K562 (cell line): ENCODE measurements at regions not wholly inside any gene's neighbourhood (a gene's known extent, or its start where the extent isn't known, plus 50 kb on each side); places are given as distances from the start of the nearest gene placed in this dataset.

Experiments
- GABPB2 ChIP-seq: fragments of 250-450 bp; sonication (Bioruptor Pico); conservative IDR thresholded peaks from 2 replicates; pipeline ENCODE4 v1.5.1; 2021; ENCODE audit warnings: mild to moderate bottlenecking
- KLF6 ChIP-seq: fragments of 250-450 bp; sonication (Bioruptor Pico); IDR thresholded peaks from 2 replicates; pipeline ENCODE4 v1.4.0; 2020; ENCODE audit warnings: mild to moderate bottlenecking, moderate library complexity, borderline replicate concordance
- PBX2 ChIP-seq, 2 experiments: IDR thresholded peaks in 1 of 2; conservative IDR thresholded peaks in 1 of 2; 2 replicates each; pipeline ENCODE4 v1.6.1; 2016; ENCODE audit warnings: low read depth in 2 of 2, mild to moderate bottlenecking in 1 of 2, missing compliant biosample characterization in 1 of 2, missing genetic modification characterization in 1 of 2, moderate library complexity in 1 of 2
- PTTG1 ChIP-seq: fragments of 450-650 bp; IDR thresholded peaks from 2 replicates; pipeline ENCODE4 v1.6.1; 2016; ENCODE audit warnings: low read depth, mild to moderate bottlenecking, missing genetic modification characterization, missing compliant biosample characterization
- SIX5 ChIP-seq, 2 experiments: IDR thresholded peaks; 2 replicates each; pipeline ENCODE4 v1.6.1; 2011; ENCODE audit warnings: low read length in 2 of 2, borderline replicate concordance in 1 of 2, low read depth in 1 of 2, mild to moderate bottlenecking in 1 of 2, moderate library complexity in 1 of 2; ENCODE audit not compliant: insufficient read depth in 1 of 2
- SMAD3 ChIP-seq: fragments of 450-650 bp; formaldehyde crosslinking; conservative IDR thresholded peaks from 2 replicates; pipeline ENCODE4 v1.4.0; 2020; ENCODE audit warnings: mild to moderate bottlenecking
- ZKSCAN3 ChIP-seq: fragments of 250-450 bp; sonication (Bioruptor Pico); IDR thresholded peaks from 2 replicates; pipeline ENCODE4 v1.4.0; 2020
- ZNF253 ChIP-seq: fragments of 250-450 bp; sonication (Bioruptor Pico); conservative IDR thresholded peaks from 2 replicates; pipeline ENCODE4 v1.6.1; 2021; ENCODE audit warnings: mild to moderate bottlenecking
- ZNF644 ChIP-seq: fragments of 200-800 bp; sonication (Bioruptor generic); IDR thresholded peaks from 2 replicates; pipeline ENCODE4 v1.6.1; 2016; ENCODE audit warnings: low read depth, missing genetic modification characterization, missing compliant biosample characterization
- ZNF766 ChIP-seq: fragments of 200-800 bp; sonication (Bioruptor generic); conservative IDR thresholded peaks from 2 replicates; pipeline ENCODE4 v1.6.1; 2016; ENCODE audit warnings: missing genetic modification characterization, missing compliant biosample characterization
- TF ChIP-seq, protein P1 (sequence below): fragments of 450-650 bp; conservative IDR thresholded peaks from 2 replicates; pipeline ENCODE4 v1.6.1; 2016; ENCODE audit warnings: missing genetic modification characterization, low read depth, mild to moderate bottlenecking, control low read depth, missing compliant biosample characterization
- TF ChIP-seq, protein P2 (sequence below): fragments of 150-350 bp; conservative IDR thresholded peaks from 2 replicates; pipeline ENCODE4 v1.6.1; 2014; ENCODE audit warnings: low read length

- TF ChIP-seq, protein P1, sequence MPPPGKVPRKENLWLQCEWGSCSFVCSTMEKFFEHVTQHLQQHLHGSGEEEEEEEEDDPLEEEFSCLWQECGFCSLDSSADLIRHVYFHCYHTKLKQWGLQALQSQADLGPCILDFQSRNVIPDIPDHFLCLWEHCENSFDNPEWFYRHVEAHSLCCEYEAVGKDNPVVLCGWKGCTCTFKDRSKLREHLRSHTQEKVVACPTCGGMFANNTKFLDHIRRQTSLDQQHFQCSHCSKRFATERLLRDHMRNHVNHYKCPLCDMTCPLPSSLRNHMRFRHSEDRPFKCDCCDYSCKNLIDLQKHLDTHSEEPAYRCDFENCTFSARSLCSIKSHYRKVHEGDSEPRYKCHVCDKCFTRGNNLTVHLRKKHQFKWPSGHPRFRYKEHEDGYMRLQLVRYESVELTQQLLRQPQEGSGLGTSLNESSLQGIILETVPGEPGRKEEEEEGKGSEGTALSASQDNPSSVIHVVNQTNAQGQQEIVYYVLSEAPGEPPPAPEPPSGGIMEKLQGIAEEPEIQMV (tag), result no peak
- TF ChIP-seq SMAD3 (CRISPR knock-in tag), result no peak
- TF ChIP-seq ZNF766 (CRISPR knock-in tag), result no peak
- TF ChIP-seq SIX5 (IDR thresholded peaks at IDR 0.05; ENCODE audit: borderline replicate concordance in 1 of 2, insufficient read depth in 1 of 2, low read depth in 1 of 2, low read length in 2 of 2), result no peak
- no peak for TF ChIP-seq PBX2 (CRISPR knock-in tag; IDR thresholded peaks at IDR 0.05; ENCODE audit: low read depth)
- TF ChIP-seq PBX2 (tag; conservative IDR thresholded peaks at IDR 0.05; ENCODE audit: low read depth), result no peak
- TF ChIP-seq, protein P2, sequence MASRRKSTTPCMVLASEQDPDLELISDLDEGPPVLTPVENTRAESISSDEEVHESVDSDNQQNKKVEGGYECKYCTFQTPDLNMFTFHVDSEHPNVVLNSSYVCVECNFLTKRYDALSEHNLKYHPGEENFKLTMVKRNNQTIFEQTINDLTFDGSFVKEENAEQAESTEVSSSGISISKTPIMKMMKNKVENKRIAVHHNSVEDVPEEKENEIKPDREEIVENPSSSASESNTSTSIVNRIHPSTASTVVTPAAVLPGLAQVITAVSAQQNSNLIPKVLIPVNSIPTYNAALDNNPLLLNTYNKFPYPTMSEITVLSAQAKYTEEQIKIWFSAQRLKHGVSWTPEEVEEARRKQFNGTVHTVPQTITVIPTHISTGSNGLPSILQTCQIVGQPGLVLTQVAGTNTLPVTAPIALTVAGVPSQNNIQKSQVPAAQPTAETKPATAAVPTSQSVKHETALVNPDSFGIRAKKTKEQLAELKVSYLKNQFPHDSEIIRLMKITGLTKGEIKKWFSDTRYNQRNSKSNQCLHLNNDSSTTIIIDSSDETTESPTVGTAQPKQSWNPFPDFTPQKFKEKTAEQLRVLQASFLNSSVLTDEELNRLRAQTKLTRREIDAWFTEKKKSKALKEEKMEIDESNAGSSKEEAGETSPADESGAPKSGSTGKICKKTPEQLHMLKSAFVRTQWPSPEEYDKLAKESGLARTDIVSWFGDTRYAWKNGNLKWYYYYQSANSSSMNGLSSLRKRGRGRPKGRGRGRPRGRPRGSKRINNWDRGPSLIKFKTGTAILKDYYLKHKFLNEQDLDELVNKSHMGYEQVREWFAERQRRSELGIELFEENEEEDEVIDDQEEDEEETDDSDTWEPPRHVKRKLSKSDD, result no peak
- TF ChIP-seq ZKSCAN3 (CRISPR knock-in tag), result no peak
- no peak for TF ChIP-seq ZNF644 (tag)
- no peak for TF ChIP-seq ZNF253 (CRISPR knock-in tag)
- no peak for TF ChIP-seq PTTG1 (tag)
- no peak for TF ChIP-seq KLF6 (CRISPR knock-in tag)
- TF ChIP-seq GABPB2, result no peak
Measured at GRCh38 chr9:120221844-120222243, 358.1 kb downstream of the CDK5RAP2 start (continued).
